H9 (cell line): ENCODE measurements at regions not wholly inside any gene's neighbourhood (a gene's known extent, or its start where the extent isn't known, plus 50 kb on each side); places are given as distances from the start of the nearest gene placed in this dataset.

Source experiments
- DNase-seq: peaks from one replicate; pipeline ENCODE4 v3.0.0-alpha.2; 2017
- H2AFZ ChIP-seq: one replicate; pipeline ENCODE4 v1.6.1; 2013; ENCODE audit warnings: mild to moderate bottlenecking, low read length, control low read depth, moderate library complexity
- H2AK5ac ChIP-seq: 2 replicates; pipeline ENCODE4 v1.6.1; 2013; ENCODE audit warnings: low read length, control low read depth, mixed read lengths; ENCODE audit not compliant: insufficient read length
- H2BK120ac ChIP-seq: one replicate; pipeline ENCODE4 v1.6.1; 2013; ENCODE audit warnings: low read depth, mild to moderate bottlenecking, low read length, control low read depth, inconsistent platforms; ENCODE audit not compliant: poor library complexity, severe bottlenecking
- H2BK12ac ChIP-seq: 2 replicates; pipeline ENCODE4 v1.6.1; 2013; ENCODE audit warnings: low read length, control low read depth, mixed read lengths, low read depth; ENCODE audit not compliant: insufficient read length
- H2BK15ac ChIP-seq: 2 replicates; pipeline ENCODE4 v1.6.1; 2013; ENCODE audit warnings: low read depth, low read length, control low read depth
- H2BK20ac ChIP-seq: one replicate; pipeline ENCODE4 v1.6.1; 2013; ENCODE audit warnings: low read depth, mild to moderate bottlenecking, low read length, control low read depth, inconsistent platforms; ENCODE audit not compliant: poor library complexity, severe bottlenecking
- H2BK5ac ChIP-seq: 2 replicates; pipeline ENCODE4 v1.6.1; 2013; ENCODE audit warnings: low read length, control low read depth, mixed read lengths; ENCODE audit not compliant: insufficient read length
- H3K14ac ChIP-seq: 2 replicates; pipeline ENCODE4 v1.6.1; 2013; ENCODE audit warnings: low read length, control low read depth; ENCODE audit not compliant: insufficient read depth
- H3K18ac ChIP-seq: 2 replicates; pipeline ENCODE4 v1.6.1; 2013; ENCODE audit warnings: low read depth, mild to moderate bottlenecking, mixed read lengths, low read length, control low read depth; ENCODE audit not compliant: insufficient read length
- H3K23ac ChIP-seq: 2 replicates; pipeline ENCODE4 v1.6.1; 2013; ENCODE audit warnings: low read length, control low read depth, mixed read lengths, low read depth; ENCODE audit not compliant: insufficient read length
- H3K23me2 ChIP-seq: 2 replicates; pipeline ENCODE4 v1.6.1; 2013; ENCODE audit warnings: low read depth, mild to moderate bottlenecking, mixed read lengths, low read length, control low read depth; ENCODE audit not compliant: insufficient read length, poor library complexity, severe bottlenecking
- H3K27ac ChIP-seq: 2 replicates; pipeline ENCODE4 v1.5.1; 2013; ENCODE audit warnings: low read length, control low read depth, mixed read lengths, low read depth; ENCODE audit not compliant: insufficient read length
- H3K27me3 ChIP-seq: 2 replicates; pipeline ENCODE4 v1.6.1; 2013; ENCODE audit warnings: low read length, control low read depth, inconsistent platforms; ENCODE audit not compliant: insufficient read depth
- H3K4ac ChIP-seq: 2 replicates; pipeline ENCODE4 v1.6.1; 2013; ENCODE audit warnings: low read depth, mild to moderate bottlenecking, control low read depth, inconsistent platforms, low read length, moderate library complexity
- H3K4me1 ChIP-seq: 2 replicates; pipeline ENCODE4 v1.6.1; 2013; ENCODE audit warnings: low read length, control low read depth, inconsistent platforms; ENCODE audit not compliant: insufficient read depth
- H3K4me2 ChIP-seq: 2 replicates; pipeline ENCODE4 v1.6.1; 2013; ENCODE audit warnings: low read length, control low read depth, mixed read lengths; ENCODE audit not compliant: insufficient read length, insufficient read depth
- H3K56ac ChIP-seq: 2 replicates; pipeline ENCODE4 v1.6.1; 2013; ENCODE audit warnings: low read depth, mild to moderate bottlenecking, mixed read lengths, low read length, control low read depth; ENCODE audit not compliant: insufficient read length
- H3K79me1 ChIP-seq: 2 replicates; pipeline ENCODE4 v1.6.1; 2013; ENCODE audit warnings: low read depth, mild to moderate bottlenecking, moderate library complexity, low read length, control low read depth, inconsistent platforms; ENCODE audit not compliant: insufficient read depth, poor library complexity, severe bottlenecking
- H3K79me2 ChIP-seq: 2 replicates; pipeline ENCODE4 v1.6.1; 2013; ENCODE audit warnings: low read length, control low read depth, inconsistent platforms; ENCODE audit not compliant: insufficient read depth
- H3K9ac ChIP-seq: 2 replicates; pipeline ENCODE4 v1.6.1; 2013; ENCODE audit warnings: low read length, control low read depth, mixed read lengths; ENCODE audit not compliant: insufficient read length; ENCODE audit errors: extremely low read depth
- H3K9me3 ChIP-seq: one replicate; pipeline ENCODE4 v1.6.1; 2013; ENCODE audit warnings: low read depth, low read length, inconsistent platforms; ENCODE audit not compliant: control insufficient read depth
- H3T11ph ChIP-seq: one replicate; pipeline ENCODE4 v1.6.1; 2013; ENCODE audit warnings: mild to moderate bottlenecking, low read length, control low read depth, inconsistent platforms
- H4K20me1 ChIP-seq: one replicate; pipeline ENCODE4 v1.6.1; 2013; ENCODE audit not compliant: control insufficient read depth, insufficient read length, insufficient read depth
- H4K5ac ChIP-seq: 2 replicates; pipeline ENCODE4 v1.6.1; 2013; ENCODE audit warnings: low read depth, mild to moderate bottlenecking, mixed read lengths, low read length, control low read depth; ENCODE audit not compliant: insufficient read length
- H4K8ac ChIP-seq: replicated peaks from 2 replicates; pipeline ENCODE4 v1.6.1; 2013; ENCODE audit warnings: low read length, control low read depth, mixed read lengths, low read depth; ENCODE audit not compliant: insufficient read length
- H4K91ac ChIP-seq: 2 replicates; pipeline ENCODE4 v1.6.1; 2013; ENCODE audit warnings: low read depth, mild to moderate bottlenecking, moderate library complexity, mixed read lengths, low read length, control low read depth; ENCODE audit not compliant: insufficient read length
- H3K27ac Mint-ChIP-seq, 3 experiments: 2 replicates in 2 of 3; 3 replicates in 1 of 3; pipeline ENCODE4 v1.8.0; 2020 to 2021; ENCODE audit warnings: mixed read lengths in 3 of 3, mild to moderate bottlenecking in 1 of 3, moderate library complexity in 1 of 3
- H3K27me3 Mint-ChIP-seq: 2 replicates; pipeline ENCODE4 v1.8.0; 2021; ENCODE audit warnings: low read depth, mild to moderate bottlenecking, moderate library complexity, mixed read lengths
- H3K36me3 Mint-ChIP-seq, 3 experiments: 2 replicates in 2 of 3; 3 replicates in 1 of 3; pipeline ENCODE4 v1.8.0; 2020 to 2021; ENCODE audit warnings: low read depth in 3 of 3, mixed read lengths in 3 of 3; ENCODE audit not compliant: insufficient read depth in 1 of 3
- H3K4me1 Mint-ChIP-seq, 2 experiments: 2 replicates each; pipeline ENCODE4 v1.8.0; 2020; ENCODE audit warnings: mixed read lengths in 2 of 2
- H3K4me3 Mint-ChIP-seq, 2 experiments: 2 replicates in 1 of 2; 3 replicates in 1 of 2; pipeline ENCODE4 v1.8.0; 2020 to 2021; ENCODE audit warnings: mild to moderate bottlenecking in 2 of 2, mixed read lengths in 2 of 2, moderate library complexity in 1 of 2
- H3K9me3 Mint-ChIP-seq, 2 experiments: 2 replicates in 1 of 2; 3 replicates in 1 of 2; pipeline ENCODE4 v1.8.0; 2020; ENCODE audit warnings: mild to moderate bottlenecking in 2 of 2, mixed read lengths in 2 of 2, moderate library complexity in 1 of 2
- WGBS: extraction: QIAGEN DNeasy Blood & Tissue Kit; methylation state at CpG from one replicate; pipeline ENCODE4 v1.1.7; 2013; ENCODE audit warnings: missing lambda C conversion rate, low lambda C conversion rate, mixed read lengths; ENCODE audit not compliant: insufficient read length; ENCODE audit errors: extremely low coverage; 5-methylcytosine and 5-hydroxymethylcytosine counted together
- TF ChIP-seq, protein P1 (sequence below): fragments of 200-600 bp; sonication (generic); conservative IDR thresholded peaks from 3 replicates; pipeline ENCODE4 v1.8.0; 2021; ENCODE audit warnings: antibody characterized with exemption, mild to moderate bottlenecking

- Histone ChIP-seq H2AFZ (no peak overlapping the region), H4K5ac (no peak overlapping the region), H3K14ac (no peak overlapping the region), H3K27me3 (no peaks in the 10 kb centered on the region), H2BK20ac (no peak overlapping the region), H3K79me2 (no peaks in the 10 kb centered on the region), H3K4ac (no peak overlapping the region), H3K4me1 (peaks cover 10% of the 10 kb centered on the region; the same call in 1 of the 2 replicates), H3T11ph (no peak overlapping the region), H3K9me3 (no peaks in the 10 kb centered on the region), H3K23me2 (peaks cover 3% of the 10 kb centered on the region), H3K27ac (no peak overlapping the region), H2BK15ac (no peak overlapping the region), H4K91ac (no peak overlapping the region), H3K4me2 (no peak overlapping the region), H4K20me1 (no peaks in the 10 kb centered on the region), H3K23ac (no peak overlapping the region), H2BK12ac (no peak overlapping the region), H2BK120ac (no peak overlapping the region), H2BK5ac (no peak overlapping the region), H2AK5ac (no peak overlapping the region), H3K56ac (no peak overlapping the region), H4K8ac (no peak overlapping the region), H3K9ac (no peak overlapping the region), H3K79me1 (no peaks in the 10 kb centered on the region), H3K18ac (no peak overlapping the region)
- DNase-seq: no peak
- no peak overlapping the region for H3K4me3 Mint-ChIP-seq
- H3K27ac Mint-ChIP-seq: no peak overlapping the region
- H3K27me3 Mint-ChIP-seq: peaks cover 71% of the 10 kb centered on the region
- no CpG with 5 or more reads among the region's 5 CpGs for WGBS
- H3K9me3 Mint-ChIP-seq: no peaks in the 10 kb centered on the region
- no peaks in the 10 kb centered on the region for H3K36me3 Mint-ChIP-seq
- TF ChIP-seq, protein P1, sequence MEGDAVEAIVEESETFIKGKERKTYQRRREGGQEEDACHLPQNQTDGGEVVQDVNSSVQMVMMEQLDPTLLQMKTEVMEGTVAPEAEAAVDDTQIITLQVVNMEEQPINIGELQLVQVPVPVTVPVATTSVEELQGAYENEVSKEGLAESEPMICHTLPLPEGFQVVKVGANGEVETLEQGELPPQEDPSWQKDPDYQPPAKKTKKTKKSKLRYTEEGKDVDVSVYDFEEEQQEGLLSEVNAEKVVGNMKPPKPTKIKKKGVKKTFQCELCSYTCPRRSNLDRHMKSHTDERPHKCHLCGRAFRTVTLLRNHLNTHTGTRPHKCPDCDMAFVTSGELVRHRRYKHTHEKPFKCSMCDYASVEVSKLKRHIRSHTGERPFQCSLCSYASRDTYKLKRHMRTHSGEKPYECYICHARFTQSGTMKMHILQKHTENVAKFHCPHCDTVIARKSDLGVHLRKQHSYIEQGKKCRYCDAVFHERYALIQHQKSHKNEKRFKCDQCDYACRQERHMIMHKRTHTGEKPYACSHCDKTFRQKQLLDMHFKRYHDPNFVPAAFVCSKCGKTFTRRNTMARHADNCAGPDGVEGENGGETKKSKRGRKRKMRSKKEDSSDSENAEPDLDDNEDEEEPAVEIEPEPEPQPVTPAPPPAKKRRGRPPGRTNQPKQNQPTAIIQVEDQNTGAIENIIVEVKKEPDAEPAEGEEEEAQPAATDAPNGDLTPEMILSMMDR: no peak
- H3K4me1 Mint-ChIP-seq: peaks cover 46 to 50% of the 10 kb centered on the region in 2 experiments
These were observed 109.4 kb upstream of the LINGO1 start for GRCh38 chr15:77742127-77742526.
